ENCODE measurements at regions not wholly inside any gene's neighbourhood (a gene's known extent, or its start where the extent isn't known, plus 50 kb on each side); places are given as distances from the start of the nearest gene placed in this dataset.

DNA sequence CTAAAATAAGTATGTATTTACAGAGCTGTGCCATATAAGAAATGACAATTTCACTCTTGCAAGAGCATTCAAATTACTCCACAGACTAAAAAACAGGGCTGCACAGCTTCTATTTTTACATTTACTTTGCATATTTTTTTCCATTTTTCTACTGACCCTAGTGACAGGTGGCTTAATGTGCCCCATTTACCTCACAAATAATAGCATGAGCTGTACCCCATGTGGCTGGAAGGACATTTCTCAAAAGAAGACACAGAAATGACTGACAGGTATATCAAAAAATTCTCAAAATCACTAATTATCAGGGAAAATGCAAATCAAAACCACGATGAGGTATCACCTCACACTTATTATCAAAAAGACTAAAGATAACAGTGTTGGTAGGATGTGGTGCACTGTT is 1128.6 kb downstream of the SLC16A7 start:
- TF ChIP-seq EP300 (IDR thresholded peaks at IDR 0.05) = no peak
- TF ChIP-seq, protein P1, sequence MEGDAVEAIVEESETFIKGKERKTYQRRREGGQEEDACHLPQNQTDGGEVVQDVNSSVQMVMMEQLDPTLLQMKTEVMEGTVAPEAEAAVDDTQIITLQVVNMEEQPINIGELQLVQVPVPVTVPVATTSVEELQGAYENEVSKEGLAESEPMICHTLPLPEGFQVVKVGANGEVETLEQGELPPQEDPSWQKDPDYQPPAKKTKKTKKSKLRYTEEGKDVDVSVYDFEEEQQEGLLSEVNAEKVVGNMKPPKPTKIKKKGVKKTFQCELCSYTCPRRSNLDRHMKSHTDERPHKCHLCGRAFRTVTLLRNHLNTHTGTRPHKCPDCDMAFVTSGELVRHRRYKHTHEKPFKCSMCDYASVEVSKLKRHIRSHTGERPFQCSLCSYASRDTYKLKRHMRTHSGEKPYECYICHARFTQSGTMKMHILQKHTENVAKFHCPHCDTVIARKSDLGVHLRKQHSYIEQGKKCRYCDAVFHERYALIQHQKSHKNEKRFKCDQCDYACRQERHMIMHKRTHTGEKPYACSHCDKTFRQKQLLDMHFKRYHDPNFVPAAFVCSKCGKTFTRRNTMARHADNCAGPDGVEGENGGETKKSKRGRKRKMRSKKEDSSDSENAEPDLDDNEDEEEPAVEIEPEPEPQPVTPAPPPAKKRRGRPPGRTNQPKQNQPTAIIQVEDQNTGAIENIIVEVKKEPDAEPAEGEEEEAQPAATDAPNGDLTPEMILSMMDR (IDR thresholded peaks at IDR 0.05) = no peak
- TF ChIP-seq POLR2A (IDR thresholded peaks at IDR 0.05) = no peak
